HEK293 (cell line): ENCODE measurements at regions not wholly inside any gene's neighbourhood (a gene's known extent, or its start where the extent isn't known, plus 50 kb on each side); places are given as distances from the start of the nearest gene placed in this dataset.

ENCODE experiments used
- CTCF ChIA-PET: fragments of 350-600 bp; formaldehyde crosslinking; extraction: SDS; loops from one replicate; lab custom pipeline; 2021; ENCODE audit warnings: antibody characterized with exemption; lab: Yijun Ruan, JAX
- POLR2A ChIA-PET: fragments of 300-600 bp; formaldehyde crosslinking; extraction: SDS; loops from one replicate; lab custom pipeline; 2020; ENCODE audit warnings: antibody characterized with exemption, inconsistent platforms; lab: Yijun Ruan, JAX
- H3K27ac ChIP-seq: fragments of 200-500 bp; sonication (Bioruptor generic); 2 replicates; pipeline ENCODE4 v1.5.1; 2014; ENCODE audit warnings: low read depth, low read length, control low read depth, inconsistent platforms; ENCODE audit errors: extremely low read depth
- H3K36me3 ChIP-seq, 2 experiments: fragments of 200-500 bp in 1 of 2; sonication (Bioruptor generic) in 1 of 2; 1 replicate in 1 of 2; 2 replicates in 1 of 2; pipeline ENCODE4 v1.5.1; 2014 to 2017; ENCODE audit warnings: inconsistent platforms in 2 of 2, low read length in 2 of 2; ENCODE audit not compliant: control insufficient read depth in 2 of 2, insufficient read depth in 1 of 2
- H3K4me1 ChIP-seq: fragments of 200-500 bp; sonication (Bioruptor generic); 2 replicates; pipeline ENCODE4 v1.5.1; 2014; ENCODE audit warnings: mild to moderate bottlenecking, low read length, inconsistent platforms; ENCODE audit not compliant: control insufficient read depth, insufficient read depth
- H3K4me3 ChIP-seq: 2 replicates; pipeline ENCODE4 v1.5.1; 2011; ENCODE audit warnings: low read depth, mild to moderate bottlenecking, control low read depth, low read length, moderate library complexity
- H3K9me3 ChIP-seq: fragments of 200-500 bp; sonication (Bioruptor generic); 2 replicates; pipeline ENCODE4 v1.5.1; 2014; ENCODE audit warnings: low read depth, low read length, inconsistent platforms; ENCODE audit not compliant: control insufficient read depth, insufficient read depth
- EGR2 ChIP-seq: fragments of 450-650 bp; formaldehyde crosslinking; IDR thresholded peaks from 2 replicates; pipeline ENCODE4 v1.5.1; 2016; ENCODE audit warnings: low read depth, missing biosample characterization, missing genetic modification characterization
- SETDB1 ChIP-seq: IDR thresholded peaks from one replicate; pipeline ENCODE4 v1.6.1; 2017; ENCODE audit warnings: mild to moderate bottlenecking, low read length, moderate library complexity, mixed read lengths; ENCODE audit not compliant: insufficient read length
- SP3 ChIP-seq: fragments of 450-650 bp; formaldehyde crosslinking; IDR thresholded peaks from 2 replicates; pipeline ENCODE4 v1.5.1; 2016; ENCODE audit warnings: missing biosample characterization, missing genetic modification characterization
- TRIM28 ChIP-seq: IDR thresholded peaks from 2 replicates; pipeline ENCODE4 v1.6.1; 2011; ENCODE audit warnings: low read length, control low read depth, borderline replicate concordance
- ZBTB7A ChIP-seq: fragments of 450-650 bp; formaldehyde crosslinking; IDR thresholded peaks from 2 replicates; pipeline ENCODE4 v1.5.1; 2016; ENCODE audit warnings: low read depth, missing biosample characterization, missing genetic modification characterization
- ZNF223 ChIP-seq: fragments of 450-650 bp; formaldehyde crosslinking; IDR thresholded peaks from 2 replicates; pipeline ENCODE4 v1.5.1; 2016; ENCODE audit warnings: missing biosample characterization, missing genetic modification characterization
- ZNF350 ChIP-seq: fragments of 450-650 bp; formaldehyde crosslinking; IDR thresholded peaks from 2 replicates; pipeline ENCODE4 v1.5.0; 2017; ENCODE audit warnings: missing biosample characterization, mild to moderate bottlenecking, missing genetic modification characterization
- ZNF394 ChIP-seq: fragments of 450-650 bp; formaldehyde crosslinking; IDR thresholded peaks from 2 replicates; pipeline ENCODE4 v1.5.1; 2016; ENCODE audit warnings: missing biosample characterization, missing genetic modification characterization, mild to moderate bottlenecking, moderate library complexity, borderline replicate concordance
- ZNF558 ChIP-seq: fragments of 450-650 bp; formaldehyde crosslinking; IDR thresholded peaks from 2 replicates; pipeline ENCODE4 v1.5.1; 2016; ENCODE audit warnings: missing biosample characterization, missing genetic modification characterization
- ZNF585B ChIP-seq: fragments of 450-650 bp; formaldehyde crosslinking; IDR thresholded peaks from 2 replicates; pipeline ENCODE4 v1.5.1; 2016; ENCODE audit warnings: missing biosample characterization, missing genetic modification characterization
- ZNF596 ChIP-seq: fragments of 450-650 bp; IDR thresholded peaks from 2 replicates; pipeline ENCODE4 v1.5.0; 2018; ENCODE audit warnings: missing biosample characterization, mild to moderate bottlenecking, missing genetic modification characterization, moderate library complexity
- ZNF600 ChIP-seq: fragments of 450-650 bp; formaldehyde crosslinking; IDR thresholded peaks from 2 replicates; pipeline ENCODE4 v1.5.1; 2016; ENCODE audit warnings: missing biosample characterization, missing genetic modification characterization
- ZNF791 ChIP-seq: fragments of 450-650 bp; formaldehyde crosslinking; IDR thresholded peaks from 2 replicates; pipeline ENCODE4 v1.5.1; 2016; ENCODE audit warnings: missing biosample characterization, missing genetic modification characterization
- TF ChIP-seq, protein P1 (sequence below): fragments of 450-650 bp; formaldehyde crosslinking; IDR thresholded peaks from 2 replicates; pipeline ENCODE4 v1.5.1; 2016; ENCODE audit warnings: missing biosample characterization, missing genetic modification characterization
- TF ChIP-seq, protein P2 (sequence below): fragments of 450-650 bp; formaldehyde crosslinking; IDR thresholded peaks from 2 replicates; pipeline ENCODE4 v1.5.1; 2016; ENCODE audit warnings: missing biosample characterization, missing genetic modification characterization
- TF ChIP-seq, protein P3 (sequence below): fragments of 450-650 bp; formaldehyde crosslinking; IDR thresholded peaks from 2 replicates; pipeline ENCODE4 v1.5.1; 2016; ENCODE audit warnings: missing biosample characterization, missing genetic modification characterization

DNA sequence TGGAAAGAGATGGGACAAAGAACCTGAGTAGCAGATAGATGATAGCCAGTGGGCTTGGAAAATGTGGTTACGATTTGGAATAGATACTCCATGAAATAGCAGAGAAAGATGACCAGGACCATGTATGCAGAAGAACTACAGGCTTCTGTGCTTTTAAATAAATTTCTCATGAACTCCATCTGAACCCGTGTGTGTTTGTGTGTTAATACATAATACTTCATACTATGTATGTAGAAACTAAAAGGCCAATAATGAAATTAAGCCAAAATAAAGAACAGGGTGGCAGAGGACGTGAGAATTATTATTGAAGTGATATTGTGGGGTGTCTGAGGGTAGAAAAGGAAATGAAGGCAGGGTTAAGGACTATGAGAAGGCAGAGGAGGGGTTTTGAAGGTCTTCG is 385.1 kb upstream of the RPS23 start (continued):
- no peak for TF ChIP-seq ZNF350 (tag by site-specific recombination)
- TF ChIP-seq, protein P1, sequence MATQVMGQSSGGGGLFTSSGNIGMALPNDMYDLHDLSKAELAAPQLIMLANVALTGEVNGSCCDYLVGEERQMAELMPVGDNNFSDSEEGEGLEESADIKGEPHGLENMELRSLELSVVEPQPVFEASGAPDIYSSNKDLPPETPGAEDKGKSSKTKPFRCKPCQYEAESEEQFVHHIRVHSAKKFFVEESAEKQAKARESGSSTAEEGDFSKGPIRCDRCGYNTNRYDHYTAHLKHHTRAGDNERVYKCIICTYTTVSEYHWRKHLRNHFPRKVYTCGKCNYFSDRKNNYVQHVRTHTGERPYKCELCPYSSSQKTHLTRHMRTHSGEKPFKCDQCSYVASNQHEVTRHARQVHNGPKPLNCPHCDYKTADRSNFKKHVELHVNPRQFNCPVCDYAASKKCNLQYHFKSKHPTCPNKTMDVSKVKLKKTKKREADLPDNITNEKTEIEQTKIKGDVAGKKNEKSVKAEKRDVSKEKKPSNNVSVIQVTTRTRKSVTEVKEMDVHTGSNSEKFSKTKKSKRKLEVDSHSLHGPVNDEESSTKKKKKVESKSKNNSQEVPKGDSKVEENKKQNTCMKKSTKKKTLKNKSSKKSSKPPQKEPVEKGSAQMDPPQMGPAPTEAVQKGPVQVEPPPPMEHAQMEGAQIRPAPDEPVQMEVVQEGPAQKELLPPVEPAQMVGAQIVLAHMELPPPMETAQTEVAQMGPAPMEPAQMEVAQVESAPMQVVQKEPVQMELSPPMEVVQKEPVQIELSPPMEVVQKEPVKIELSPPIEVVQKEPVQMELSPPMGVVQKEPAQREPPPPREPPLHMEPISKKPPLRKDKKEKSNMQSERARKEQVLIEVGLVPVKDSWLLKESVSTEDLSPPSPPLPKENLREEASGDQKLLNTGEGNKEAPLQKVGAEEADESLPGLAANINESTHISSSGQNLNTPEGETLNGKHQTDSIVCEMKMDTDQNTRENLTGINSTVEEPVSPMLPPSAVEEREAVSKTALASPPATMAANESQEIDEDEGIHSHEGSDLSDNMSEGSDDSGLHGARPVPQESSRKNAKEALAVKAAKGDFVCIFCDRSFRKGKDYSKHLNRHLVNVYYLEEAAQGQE, result no peak
- TF ChIP-seq, all 188 proteins: peak for 0

DNA sequence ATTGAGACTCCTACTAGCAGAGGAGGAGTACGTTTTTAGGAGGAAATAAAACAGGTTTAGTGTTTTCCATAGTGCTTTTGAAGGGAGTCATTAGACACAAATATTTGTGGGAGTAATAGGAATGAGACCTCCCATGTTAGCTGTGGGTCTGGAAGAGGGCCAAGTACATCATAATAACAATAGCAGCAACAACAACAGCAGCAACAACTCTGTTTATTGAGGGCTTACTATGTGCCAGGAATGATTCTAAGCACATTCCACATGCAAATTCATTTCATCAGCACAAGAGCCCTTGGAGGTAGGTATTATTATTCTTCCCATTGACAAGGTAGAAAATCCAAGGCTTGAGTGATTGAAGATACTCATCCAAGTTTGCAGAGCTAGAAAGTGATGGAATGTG is 384.2 kb upstream of the RPS23 start:
- POLR2A ChIA-PET, result no interaction called here
- Histone ChIP-seq H3K9me3 (no peaks in the 10 kb centered on the region), H3K36me3 (no peaks in the 10 kb centered on the region), H3K27ac (no peak overlapping the region), H3K4me1 (no peaks in the 10 kb centered on the region), H3K4me3 (no peak overlapping the region)
- CTCF ChIA-PET, result interaction anchor here (0.7 kb wide), 1 partner anchor 11 kb away, joined by 3 read pairs; no protein-coding TSS in a partner anchor
- TF ChIP-seq ZNF558, result no peak
- no peak for TF ChIP-seq ZNF585B (tag by site-specific recombination)
- no peak for TF ChIP-seq ZNF600 (tag by site-specific recombination)
- TF ChIP-seq ZNF791, result no peak
- TF ChIP-seq, protein P2, sequence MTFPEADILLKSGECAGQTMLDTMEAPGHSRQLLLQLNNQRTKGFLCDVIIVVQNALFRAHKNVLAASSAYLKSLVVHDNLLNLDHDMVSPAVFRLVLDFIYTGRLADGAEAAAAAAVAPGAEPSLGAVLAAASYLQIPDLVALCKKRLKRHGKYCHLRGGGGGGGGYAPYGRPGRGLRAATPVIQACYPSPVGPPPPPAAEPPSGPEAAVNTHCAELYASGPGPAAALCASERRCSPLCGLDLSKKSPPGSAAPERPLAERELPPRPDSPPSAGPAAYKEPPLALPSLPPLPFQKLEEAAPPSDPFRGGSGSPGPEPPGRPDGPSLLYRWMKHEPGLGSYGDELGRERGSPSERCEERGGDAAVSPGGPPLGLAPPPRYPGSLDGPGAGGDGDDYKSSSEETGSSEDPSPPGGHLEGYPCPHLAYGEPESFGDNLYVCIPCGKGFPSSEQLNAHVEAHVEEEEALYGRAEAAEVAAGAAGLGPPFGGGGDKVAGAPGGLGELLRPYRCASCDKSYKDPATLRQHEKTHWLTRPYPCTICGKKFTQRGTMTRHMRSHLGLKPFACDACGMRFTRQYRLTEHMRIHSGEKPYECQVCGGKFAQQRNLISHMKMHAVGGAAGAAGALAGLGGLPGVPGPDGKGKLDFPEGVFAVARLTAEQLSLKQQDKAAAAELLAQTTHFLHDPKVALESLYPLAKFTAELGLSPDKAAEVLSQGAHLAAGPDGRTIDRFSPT (tag by site-specific recombination), result no peak
- TF ChIP-seq SP3 (tag by site-specific recombination), result no peak
- no peak for TF ChIP-seq TRIM28
- no peak for TF ChIP-seq ZBTB7A (tag by site-specific recombination)
- no peak for TF ChIP-seq ZNF223 (tag by site-specific recombination)
- no peak for TF ChIP-seq ZNF394 (tag by site-specific recombination)

DNA sequence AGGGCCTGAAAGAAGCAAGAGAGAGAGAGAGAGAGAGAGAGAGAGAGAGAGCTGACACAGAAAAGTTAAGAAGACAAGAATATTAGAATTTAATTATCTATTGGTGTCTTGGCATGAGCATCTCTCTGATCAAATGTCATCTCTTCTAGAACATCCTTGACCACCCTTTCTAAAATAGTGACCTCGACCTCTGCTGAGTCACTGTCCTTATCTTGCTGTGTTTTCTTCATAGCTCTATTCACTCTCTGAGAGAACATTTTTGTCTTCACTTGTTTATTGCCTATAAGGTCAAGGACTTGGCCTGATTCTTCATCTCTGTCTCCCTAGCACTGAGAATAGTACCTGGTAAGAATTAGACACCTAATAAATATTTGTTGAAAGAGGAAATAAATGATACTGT is 383.8 kb upstream of the RPS23 start:
- no peak overlapping the region for H3K27ac ChIP-seq
- no peaks in the 10 kb centered on the region for H3K4me1 ChIP-seq
- H3K4me3 ChIP-seq, result no peak overlapping the region
- CTCF ChIA-PET, result interaction anchor here (0.7 kb wide), 1 partner anchor 11 kb away, joined by 3 read pairs; no protein-coding TSS in a partner anchor
- no peaks in the 10 kb centered on the region for H3K9me3 ChIP-seq
- no peaks in the 10 kb centered on the region for H3K36me3 ChIP-seq
- TF ChIP-seq, protein P3, sequence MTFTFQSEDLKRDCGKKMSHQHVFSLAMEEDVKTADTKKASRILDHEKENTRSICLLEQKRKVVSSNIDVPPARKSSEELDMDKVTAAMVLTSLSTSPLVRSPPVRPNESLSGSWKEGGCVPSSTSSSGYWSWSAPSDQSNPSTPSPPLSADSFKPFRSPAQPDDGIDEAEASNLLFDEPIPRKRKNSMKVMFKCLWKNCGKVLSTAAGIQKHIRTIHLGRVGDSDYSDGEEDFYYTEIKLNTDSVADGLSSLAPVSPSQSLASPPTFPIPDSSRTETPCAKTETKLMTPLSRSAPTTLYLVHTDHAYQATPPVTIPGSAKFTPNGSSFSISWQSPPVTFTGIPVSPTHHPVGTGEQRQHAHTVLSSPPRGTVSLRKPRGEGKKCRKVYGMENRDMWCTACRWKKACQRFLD (tag by site-specific recombination), result no peak
- TF ChIP-seq SETDB1 (no peak), EGR2 (tag by site-specific recombination) (no peak), ZNF596 (tag by site-specific recombination) (peak; percentile 77)
- POLR2A ChIA-PET, result no interaction called here
